Astrocyte (in vitro differentiated cells and primary cell): ENCODE measurements at regions not wholly inside any gene's neighbourhood (a gene's known extent, or its start where the extent isn't known, plus 50 kb on each side); places are given as distances from the start of the nearest gene placed in this dataset.

Experiments
- DNase-seq: peaks from one replicate; pipeline ENCODE4 v3.0.0-alpha.2; 2010; ENCODE audit warnings: low read depth
- FAIRE-seq: peaks from 2 replicates; lab custom pipeline; 2011; peaks lifted over from hg19 to GRCh38; lab: Jason Lieb, UNC
- H2AFZ ChIP-seq: 2 replicates; pipeline ENCODE4 v1.6.0; 2012; ENCODE audit warnings: low read depth, low read length, inconsistent platforms
- H3K27ac ChIP-seq: 2 replicates; pipeline ENCODE4 v1.5.1; 2011; ENCODE audit warnings: low read depth, low read length, inconsistent platforms
- H3K27me3 ChIP-seq: 2 replicates; pipeline ENCODE4 v1.6.0; 2011; ENCODE audit warnings: low read length, inconsistent platforms; ENCODE audit not compliant: insufficient read depth
- H3K36me3 ChIP-seq: 2 replicates; pipeline ENCODE4 v1.5.1; 2011; ENCODE audit warnings: low read length, inconsistent platforms; ENCODE audit not compliant: insufficient read depth
- H3K4me1 ChIP-seq: 2 replicates; pipeline ENCODE4 v1.5.1; 2011; ENCODE audit warnings: low read length, inconsistent platforms; ENCODE audit not compliant: insufficient read depth
- H3K4me2 ChIP-seq: 2 replicates; pipeline ENCODE4 v1.6.0; 2012; ENCODE audit warnings: low read length, inconsistent platforms
- H3K4me3 ChIP-seq: 2 replicates; pipeline ENCODE4 v1.5.1; 2011; ENCODE audit warnings: low read depth, mild to moderate bottlenecking, low read length, inconsistent platforms; ENCODE audit not compliant: insufficient read depth
- H3K79me2 ChIP-seq: 2 replicates; pipeline ENCODE4 v1.6.0; 2012; ENCODE audit warnings: mild to moderate bottlenecking, low read length, inconsistent platforms; ENCODE audit not compliant: insufficient read depth
- H3K9ac ChIP-seq: 2 replicates; pipeline ENCODE4 v1.6.0; 2012; ENCODE audit warnings: mild to moderate bottlenecking, low read length, inconsistent platforms
- H3K9me3 ChIP-seq: 2 replicates; pipeline ENCODE4 v1.5.1; 2012; ENCODE audit warnings: low read depth, mild to moderate bottlenecking, low read length, inconsistent platforms; ENCODE audit not compliant: insufficient read depth
- H4K20me1 ChIP-seq: 2 replicates; pipeline ENCODE4 v1.6.0; 2012; ENCODE audit warnings: low read length, inconsistent platforms; ENCODE audit not compliant: insufficient read depth
- H3K27ac Mint-ChIP-seq: one replicate; pipeline ENCODE4 v1.8.0; 2021; ENCODE audit warnings: mild to moderate bottlenecking, mixed read lengths; ENCODE audit not compliant: unreplicated experiment
- H3K27me3 Mint-ChIP-seq: one replicate; pipeline ENCODE4 v1.8.0; 2021; ENCODE audit warnings: low read depth, mixed read lengths; ENCODE audit not compliant: unreplicated experiment
- H3K36me3 Mint-ChIP-seq: one replicate; pipeline ENCODE4 v1.8.0; 2021; ENCODE audit warnings: low read depth, mixed read lengths; ENCODE audit not compliant: unreplicated experiment
- H3K4me1 Mint-ChIP-seq: one replicate; pipeline ENCODE4 v1.8.0; 2021; ENCODE audit warnings: low read depth, mixed read lengths; ENCODE audit not compliant: unreplicated experiment
- H3K4me3 Mint-ChIP-seq: one replicate; pipeline ENCODE4 v1.8.0; 2021; ENCODE audit warnings: mild to moderate bottlenecking, moderate library complexity, mixed read lengths; ENCODE audit not compliant: unreplicated experiment
- H3K9me3 Mint-ChIP-seq: one replicate; pipeline ENCODE4 v1.8.0; 2021; ENCODE audit warnings: mild to moderate bottlenecking, mixed read lengths; ENCODE audit not compliant: unreplicated experiment
- CTCF ChIP-seq: IDR thresholded peaks from 2 replicates; pipeline ENCODE4 v1.5.1; 2011; ENCODE audit warnings: low read depth, mild to moderate bottlenecking, inconsistent platforms, low read length, moderate library complexity; ENCODE audit not compliant: insufficient read depth
- EZH2 ChIP-seq: IDR thresholded peaks from 2 replicates; pipeline ENCODE4 v1.6.1; 2012; ENCODE audit warnings: mild to moderate bottlenecking, low read length, inconsistent platforms; ENCODE audit not compliant: insufficient read depth

GRCh38 chr7:124444696-124445480, 320.7 kb downstream of the GPR37 start:
- no peak for DNase-seq
- Mint-ChIP-seq H3K36me3 (no peaks in the 10 kb centered on the region), H3K9me3 (no peaks in the 10 kb centered on the region), H3K27ac (no peak overlapping the region), H3K4me3 (no peak overlapping the region), H3K4me1 (no peaks in the 10 kb centered on the region), H3K27me3 (no peaks in the 10 kb centered on the region)
- H3K9ac ChIP-seq: no peak overlapping the region
- no peaks in the 10 kb centered on the region for H3K4me1 ChIP-seq
- no peak for FAIRE-seq
- no peaks in the 10 kb centered on the region for H3K9me3 ChIP-seq
- H3K4me2 ChIP-seq: no peak overlapping the region
- H3K4me3 ChIP-seq: no peak overlapping the region
- H4K20me1 ChIP-seq: no peaks in the 10 kb centered on the region
- no peaks in the 10 kb centered on the region for H3K27me3 ChIP-seq
- H2AFZ ChIP-seq: no peak overlapping the region
- H3K79me2 ChIP-seq: no peaks in the 10 kb centered on the region
- no peak overlapping the region for H3K27ac ChIP-seq
- no peak for TF ChIP-seq EZH2
- TF ChIP-seq CTCF: no peak
- H3K36me3 ChIP-seq: no peaks in the 10 kb centered on the region

GRCh38 chr7:124443762-124444161, 321.8 kb downstream of the GPR37 start:
- H3K4me1 Mint-ChIP-seq: no peaks in the 10 kb centered on the region
- no peaks in the 10 kb centered on the region for H3K36me3 ChIP-seq
- H3K9ac ChIP-seq: no peak overlapping the region
- no peaks in the 10 kb centered on the region for H3K27me3 Mint-ChIP-seq
- no peaks in the 10 kb centered on the region for H3K27me3 ChIP-seq
- H3K9me3 Mint-ChIP-seq: no peaks in the 10 kb centered on the region
- no peaks in the 10 kb centered on the region for H3K4me1 ChIP-seq
- no peaks in the 10 kb centered on the region for H4K20me1 ChIP-seq
- TF ChIP-seq EZH2 (no peak), CTCF (no peak)
- FAIRE-seq: no peak
- H3K79me2 ChIP-seq: no peaks in the 10 kb centered on the region
- DNase-seq: no peak
- H3K4me3 Mint-ChIP-seq: no peak overlapping the region
- H3K27ac Mint-ChIP-seq: no peak overlapping the region
- no peak overlapping the region for H3K4me3 ChIP-seq
- no peaks in the 10 kb centered on the region for H3K36me3 Mint-ChIP-seq
- H3K27ac ChIP-seq: no peak overlapping the region
- H3K4me2 ChIP-seq: no peak overlapping the region
- H3K9me3 ChIP-seq: no peaks in the 10 kb centered on the region
- no peak overlapping the region for H2AFZ ChIP-seq

- H3K79me2 ChIP-seq: no peaks in the 10 kb centered on the region
- H3K36me3 ChIP-seq: no peaks in the 10 kb centered on the region
- H3K4me2 ChIP-seq: no peak overlapping the region
- H2AFZ ChIP-seq: no peak overlapping the region
- no peaks in the 10 kb centered on the region for H3K27me3 ChIP-seq
- Mint-ChIP-seq H3K4me1 (no peaks in the 10 kb centered on the region), H3K4me3 (no peak overlapping the region), H3K27ac (no peak overlapping the region), H3K36me3 (no peaks in the 10 kb centered on the region), H3K9me3 (no peaks in the 10 kb centered on the region), H3K27me3 (no peaks in the 10 kb centered on the region)
- H3K9ac ChIP-seq: no peak overlapping the region
- no peaks in the 10 kb centered on the region for H3K9me3 ChIP-seq
- FAIRE-seq (no peak), DNase-seq (no peak)
- H3K4me1 ChIP-seq: no peaks in the 10 kb centered on the region
- no peaks in the 10 kb centered on the region for H4K20me1 ChIP-seq
- no peak overlapping the region for H3K27ac ChIP-seq
- no peak overlapping the region for H3K4me3 ChIP-seq
- TF ChIP-seq EZH2: no peak
- TF ChIP-seq CTCF: no peak
These were observed 325.5 kb downstream of the GPR37 start for GRCh38 chr7:124440081-124440480.
